SK-N-SH (cell line): ENCODE measurements at regions not wholly inside any gene's neighbourhood (a gene's known extent, or its start where the extent isn't known, plus 50 kb on each side); places are given as distances from the start of the nearest gene placed in this dataset.

Experiments
- CTCF ChIP-seq: fragments of 200-600 bp; sonication (generic); IDR thresholded peaks from 2 replicates; pipeline ENCODE4 v1.6.1; 2017; ENCODE audit warnings: antibody characterized with exemption, mild to moderate bottlenecking, moderate library complexity
- EZH2phosphoT487 ChIP-seq: fragments of 200-600 bp; sonication (generic); IDR thresholded peaks from 2 replicates; pipeline ENCODE4 v1.6.1; 2017; ENCODE audit warnings: low read depth, mixed run types, mild to moderate bottlenecking, antibody characterized with exemption, moderate library complexity, borderline replicate concordance
- FOXM1 ChIP-seq: IDR thresholded peaks from 2 replicates; pipeline ENCODE4 v1.4.0; 2012; ENCODE audit warnings: low read depth, mild to moderate bottlenecking
- MXI1 ChIP-seq: IDR thresholded peaks from 2 replicates; pipeline ENCODE4 v1.6.1; 2012; ENCODE audit warnings: mild to moderate bottlenecking, low read depth, low read length, improper control_type of control experiment
- NFIC ChIP-seq: IDR thresholded peaks from 2 replicates; pipeline ENCODE4 v1.4.0; 2012; ENCODE audit warnings: borderline replicate concordance
- POLR2AphosphoS5 ChIP-seq: IDR thresholded peaks from 2 replicates; pipeline ENCODE4 v1.6.1; 2012; ENCODE audit warnings: low read depth, low read length
- RFX5 ChIP-seq: IDR thresholded peaks from 2 replicates; pipeline ENCODE4 v1.6.1; 2012; ENCODE audit warnings: mild to moderate bottlenecking, improper control_type of control experiment, low read length
- TAF1 ChIP-seq: IDR thresholded peaks from 2 replicates; pipeline ENCODE4 v1.6.1; 2012; ENCODE audit warnings: low read depth, mild to moderate bottlenecking, low read length, moderate library complexity, borderline replicate concordance
- TEAD4 ChIP-seq: IDR thresholded peaks from 2 replicates; pipeline ENCODE4 v1.4.0; 2012; ENCODE audit warnings: mild to moderate bottlenecking, borderline replicate concordance; ENCODE audit not compliant: insufficient read depth
- YY1 ChIP-seq: IDR thresholded peaks from 2 replicates; pipeline ENCODE4 v1.4.0; 2012; ENCODE audit warnings: low read depth, mild to moderate bottlenecking
- TF ChIP-seq, protein P1 (sequence below): IDR thresholded peaks from 2 replicates; pipeline ENCODE4; 2012
- TF ChIP-seq, protein P2 (sequence below): IDR thresholded peaks from 2 replicates; pipeline ENCODE4 v1.4.0; 2012; ENCODE audit warnings: low read depth, borderline replicate concordance

DNA sequence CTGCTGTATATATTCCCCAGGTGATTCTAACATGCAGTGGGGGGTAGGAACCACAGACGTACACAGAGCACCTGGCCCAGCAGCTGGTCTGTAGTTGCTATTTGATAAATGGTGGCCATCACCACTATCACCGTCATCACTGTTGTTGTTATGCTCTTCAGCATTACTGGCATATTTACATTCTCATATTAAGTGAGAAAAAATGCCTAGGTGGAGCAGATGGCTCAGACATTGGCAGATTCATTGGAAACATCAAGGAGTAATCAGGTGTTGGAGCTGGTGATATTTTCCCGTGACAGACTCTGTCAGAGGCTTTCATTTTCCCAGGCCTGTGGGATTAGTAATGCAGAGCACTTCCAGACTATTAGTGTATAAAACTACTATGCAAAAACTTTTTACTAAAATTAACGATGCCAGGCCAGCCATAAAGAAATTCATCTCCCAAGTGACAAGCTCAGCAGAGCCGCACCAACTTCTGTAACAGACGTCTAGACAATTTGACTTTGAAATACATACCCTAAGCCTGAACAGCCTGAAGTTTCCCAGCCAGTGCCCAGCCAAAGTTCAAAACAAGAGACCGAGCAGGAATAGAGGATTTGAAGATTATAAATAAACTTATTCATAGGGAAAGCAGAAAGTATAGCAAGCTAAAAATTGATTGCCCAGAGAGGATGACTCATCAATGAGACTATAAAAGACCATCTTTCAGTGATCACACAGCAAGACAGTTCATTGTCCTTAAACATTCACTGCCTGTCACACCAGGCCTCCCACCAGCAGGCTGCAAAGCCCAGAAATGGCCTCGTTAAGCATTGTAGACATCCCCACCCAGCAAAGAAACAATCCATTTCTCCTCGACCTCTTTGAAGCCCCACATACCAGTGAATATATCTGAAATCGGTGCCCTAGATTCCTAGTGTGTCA is 247.4 kb upstream of the CHAC2 start:
- no peak for TF ChIP-seq NFIC
- no peak for TF ChIP-seq YY1
- no peak for TF ChIP-seq EZH2phosphoT487
- TF ChIP-seq CTCF = no peak
- TF ChIP-seq FOXM1 = no peak
- no peak for TF ChIP-seq POLR2AphosphoS5
- TF ChIP-seq, protein P1, sequence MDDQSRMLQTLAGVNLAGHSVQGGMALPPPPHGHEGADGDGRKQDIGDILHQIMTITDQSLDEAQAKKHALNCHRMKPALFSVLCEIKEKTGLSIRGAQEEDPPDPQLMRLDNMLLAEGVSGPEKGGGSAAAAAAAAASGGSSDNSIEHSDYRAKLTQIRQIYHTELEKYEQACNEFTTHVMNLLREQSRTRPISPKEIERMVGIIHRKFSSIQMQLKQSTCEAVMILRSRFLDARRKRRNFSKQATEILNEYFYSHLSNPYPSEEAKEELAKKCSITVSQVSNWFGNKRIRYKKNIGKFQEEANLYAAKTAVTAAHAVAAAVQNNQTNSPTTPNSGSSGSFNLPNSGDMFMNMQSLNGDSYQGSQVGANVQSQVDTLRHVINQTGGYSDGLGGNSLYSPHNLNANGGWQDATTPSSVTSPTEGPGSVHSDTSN = no peak
- TF ChIP-seq TAF1 = no peak
- no peak for TF ChIP-seq TEAD4
- TF ChIP-seq, protein P2, sequence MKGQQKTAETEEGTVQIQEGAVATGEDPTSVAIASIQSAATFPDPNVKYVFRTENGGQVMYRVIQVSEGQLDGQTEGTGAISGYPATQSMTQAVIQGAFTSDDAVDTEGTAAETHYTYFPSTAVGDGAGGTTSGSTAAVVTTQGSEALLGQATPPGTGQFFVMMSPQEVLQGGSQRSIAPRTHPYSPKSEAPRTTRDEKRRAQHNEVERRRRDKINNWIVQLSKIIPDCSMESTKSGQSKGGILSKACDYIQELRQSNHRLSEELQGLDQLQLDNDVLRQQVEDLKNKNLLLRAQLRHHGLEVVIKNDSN = no peak
- TF ChIP-seq MXI1 = no peak
- TF ChIP-seq RFX5 = no peak
